CD14-positive monocyte (primary cell): ENCODE measurements at regions not wholly inside any gene's neighbourhood (a gene's known extent, or its start where the extent isn't known, plus 50 kb on each side); places are given as distances from the start of the nearest gene placed in this dataset.

Source experiments
- DNase-seq, 3 donors: peaks; one replicate each; pipeline ENCODE4 v3.0.0-alpha.2; 2011 to 2022
- H2AFZ ChIP-seq: 2 replicates; pipeline ENCODE4 v1.6.0; 2012; ENCODE audit warnings: mild to moderate bottlenecking, low read depth, low read length, inconsistent platforms; ENCODE audit not compliant: insufficient read depth, poor library complexity, severe bottlenecking
- H3K27ac ChIP-seq, 2 donors: 1 replicate in 1 of 2; 2 replicates in 1 of 2; pipeline ENCODE4 v1.5.1; 2012 to 2013; ENCODE audit warnings: low read length in 2 of 2, control low read depth in 1 of 2, inconsistent platforms in 1 of 2, low read depth in 1 of 2, mild to moderate bottlenecking in 1 of 2
- H3K27me3 ChIP-seq, 2 donors: one replicate each; pipeline versions ENCODE4 v1.6.0 to v1.6.1; 2011 to 2013; ENCODE audit warnings: low read length in 2 of 2; ENCODE audit not compliant: control insufficient read depth in 2 of 2, insufficient read depth in 2 of 2
- H3K36me3 ChIP-seq, 2 donors: replicated peaks in 1 of 2; 1 replicate in 1 of 2; 2 replicates in 1 of 2; pipeline versions ENCODE4 v1.5.1 to v1.6.1; 2012 to 2013; ENCODE audit warnings: low read length in 2 of 2, control low read depth in 1 of 2, inconsistent platforms in 1 of 2, mild to moderate bottlenecking in 1 of 2; ENCODE audit not compliant: insufficient read depth in 2 of 2, control insufficient read depth in 1 of 2
- H3K4me1 ChIP-seq, 2 donors: 1 replicate in 1 of 2; 2 replicates in 1 of 2; pipeline versions ENCODE4 v1.5.1 to v1.6.1; 2012 to 2013; ENCODE audit warnings: low read length in 2 of 2, control low read depth in 1 of 2, inconsistent platforms in 1 of 2, mild to moderate bottlenecking in 1 of 2, moderate library complexity in 1 of 2; ENCODE audit not compliant: insufficient read depth in 2 of 2, control insufficient read depth in 1 of 2
- H3K4me2 ChIP-seq: replicated peaks from 2 replicates; pipeline ENCODE3; 2012; ENCODE audit warnings: low read length, moderate library complexity, mild to moderate bottlenecking; ENCODE audit not compliant: poor library complexity, severe bottlenecking; ENCODE audit errors: extremely low read depth
- H3K4me3 ChIP-seq, 3 experiments: fragments of 200-600 bp in 1 of 3; sonication (generic) in 1 of 3; replicated peaks in 1 of 3; 1 replicate in 2 of 3; 2 replicates in 1 of 3; pipeline ENCODE4 v1.5.1; 2011 to 2013; ENCODE audit warnings: low read length in 3 of 3, mild to moderate bottlenecking in 3 of 3, control low read depth in 2 of 3, low read depth in 2 of 3, inconsistent platforms in 1 of 3, moderate library complexity in 1 of 3
- H3K79me2 ChIP-seq: 2 replicates; pipeline ENCODE4 v1.6.0; 2012; ENCODE audit warnings: mild to moderate bottlenecking, control low read depth, inconsistent platforms, low read length, moderate library complexity; ENCODE audit not compliant: insufficient read depth
- H3K9ac ChIP-seq: 2 replicates; pipeline ENCODE4 v1.6.0; 2017; ENCODE audit warnings: low read length, mild to moderate bottlenecking; ENCODE audit not compliant: insufficient read depth, poor library complexity, severe bottlenecking
- H3K9me3 ChIP-seq, 2 donors: replicated peaks in 1 of 2; 1 replicate in 1 of 2; 2 replicates in 1 of 2; pipeline versions ENCODE4 v1.5.1 to v1.6.1; 2012 to 2013; ENCODE audit warnings: low read length in 2 of 2, control low read depth in 1 of 2; ENCODE audit not compliant: control insufficient read depth in 1 of 2, insufficient read depth in 1 of 2
- H4K20me1 ChIP-seq: 2 replicates; pipeline ENCODE4 v1.6.0; 2012; ENCODE audit warnings: mild to moderate bottlenecking, low read length, control low read depth, moderate library complexity; ENCODE audit not compliant: insufficient read depth
- H3K27ac Mint-ChIP-seq, 7 donors: one replicate each; pipeline ENCODE4 v1.8.0; 2020; ENCODE audit warnings: mild to moderate bottlenecking in 7 of 7, mixed read lengths in 7 of 7, moderate library complexity in 6 of 7, inconsistent platforms in 2 of 7
- H3K27me3 Mint-ChIP-seq, 3 donors: one replicate each; pipeline ENCODE4 v1.8.0; 2021 to 2022; ENCODE audit warnings: low read depth in 3 of 3, mild to moderate bottlenecking in 3 of 3, mixed read lengths in 3 of 3, moderate library complexity in 3 of 3, inconsistent platforms in 1 of 3
- H3K36me3 Mint-ChIP-seq, 2 donors: one replicate each; pipeline ENCODE4 v1.8.0; 2020; ENCODE audit warnings: mixed read lengths in 2 of 2, inconsistent platforms in 1 of 2, mild to moderate bottlenecking in 1 of 2
- H3K4me1 Mint-ChIP-seq: one replicate; pipeline ENCODE4 v1.8.0; 2020; ENCODE audit warnings: mild to moderate bottlenecking, mixed read lengths
- H3K4me3 Mint-ChIP-seq, 2 donors: one replicate each; pipeline ENCODE4 v1.8.0; 2020; ENCODE audit warnings: mild to moderate bottlenecking in 2 of 2, mixed read lengths in 2 of 2, moderate library complexity in 1 of 2
- H3K9me3 Mint-ChIP-seq, 7 donors: one replicate each; pipeline ENCODE4 v1.8.0; 2020 to 2022; ENCODE audit warnings: mixed read lengths in 7 of 7, mild to moderate bottlenecking in 6 of 7, moderate library complexity in 6 of 7, inconsistent platforms in 2 of 7
- CTCF ChIP-seq: fragments of 200-600 bp; IDR thresholded peaks from one replicate; pipeline ENCODE4 v1.8.0; 2022; ENCODE audit warnings: antibody characterized with exemption, mild to moderate bottlenecking
- WGBS: methylation state at CpG from one replicate; pipeline ENCODE4 v1.1.5; 2013; ENCODE audit warnings: missing lambda C conversion rate; ENCODE audit not compliant: insufficient coverage; 5-methylcytosine and 5-hydroxymethylcytosine counted together
- intact Hi-C, 2 donors: fragments of 100-400 bp; cut with micrococcal nuclease; formaldehyde crosslinking; loops; one replicate each; pipeline versions ENCODE4 v1.15.0 to v1.15.1; 2023

- no peak for DNase-seq
- H3K27me3 Mint-ChIP-seq = peaks cover 0 to 2% (median 1%) of the 10 kb centered on the region in 3 donors
- peaks cover 3 to 4% of the 10 kb centered on the region in 2 donors for H3K4me1 ChIP-seq
- H3K27ac Mint-ChIP-seq = peak overlapping the region in 1 of 7 donors; percentile 52
- no peak overlapping the region for H3K4me3 Mint-ChIP-seq
- H3K9me3 ChIP-seq = no peaks in the 10 kb centered on the region
- H3K4me3 ChIP-seq = no peak overlapping the region
- no peaks in the 10 kb centered on the region for H4K20me1 ChIP-seq
- H3K27ac ChIP-seq = no peak overlapping the region
- no peaks in the 10 kb centered on the region for H3K27me3 ChIP-seq
- TF ChIP-seq CTCF = no peak
- no peak overlapping the region for H3K4me2 ChIP-seq
- H3K36me3 Mint-ChIP-seq = no peaks in the 10 kb centered on the region
- no peaks in the 10 kb centered on the region for H3K36me3 ChIP-seq
- no peaks in the 10 kb centered on the region for H3K9me3 Mint-ChIP-seq
- intact Hi-C loops = no loop called here
- no peak overlapping the region for H3K9ac ChIP-seq
- H3K79me2 ChIP-seq = no peaks in the 10 kb centered on the region
- H3K4me1 Mint-ChIP-seq = peaks cover 4% of the 10 kb centered on the region
- H2AFZ ChIP-seq = no peak overlapping the region
Measured at GRCh38 chr6:145138469-145139139, 596.7 kb downstream of the EPM2A start.

- Mint-ChIP-seq H3K27ac (peak overlapping the region in 1 of 7 donors; percentile 82), H3K4me1 (peaks cover 4% of the 10 kb centered on the region), H3K27me3 (peaks cover 0 to 2% (median 0%) of the 10 kb centered on the region in 3 donors), H3K9me3 (no peaks in the 10 kb centered on the region), H3K4me3 (no peak overlapping the region), H3K36me3 (no peaks in the 10 kb centered on the region)
- Histone ChIP-seq H3K79me2 (no peaks in the 10 kb centered on the region), H3K9ac (no peak overlapping the region), H3K4me1 (peaks cover 3 to 4% of the 10 kb centered on the region in 2 donors), H3K4me3 (no peak overlapping the region), H3K4me2 (no peak overlapping the region), H3K36me3 (no peaks in the 10 kb centered on the region), H2AFZ (no peak overlapping the region), H4K20me1 (no peaks in the 10 kb centered on the region), H3K27me3 (no peaks in the 10 kb centered on the region), H3K27ac (no peak overlapping the region), H3K9me3 (no peaks in the 10 kb centered on the region)
- TF ChIP-seq CTCF = no peak
- WGBS = 27% methylated on average over 4 of the region's 7 CpGs
- peak; percentile 32 to 66 (median 32) for DNase-seq
- intact Hi-C loops = no loop called here
Measured at GRCh38 chr6:145139140-145139850, 596.0 kb downstream of the EPM2A start.
